GM12891 (cell line): ENCODE measurements at regions not wholly inside any gene's neighbourhood (a gene's known extent, or its start where the extent isn't known, plus 50 kb on each side); places are given as distances from the start of the nearest gene placed in this dataset.

Source experiments
- PAX5 ChIP-seq: IDR thresholded peaks from 2 replicates; pipeline ENCODE4 v1.6.1; 2011; ENCODE audit warnings: low read length, moderate library complexity, mild to moderate bottlenecking; ENCODE audit not compliant: insufficient read depth, severe bottlenecking
- POLR2A ChIP-seq: IDR thresholded peaks from 2 replicates; pipeline ENCODE4 v1.6.1; 2011; ENCODE audit warnings: low read depth, low read length, control low read depth
- POLR2AphosphoS5 ChIP-seq: IDR thresholded peaks from 2 replicates; pipeline ENCODE4 v1.6.1; 2011; ENCODE audit warnings: low read depth, low read length, control low read depth
- SPI1 ChIP-seq: IDR thresholded peaks from 2 replicates; pipeline ENCODE4 v1.6.1; 2011; ENCODE audit warnings: low read depth, low read length, control low read depth
- TAF1 ChIP-seq: IDR thresholded peaks from 2 replicates; pipeline ENCODE4 v1.6.1; 2011; ENCODE audit warnings: low read depth, low read length, control low read depth

DNA sequence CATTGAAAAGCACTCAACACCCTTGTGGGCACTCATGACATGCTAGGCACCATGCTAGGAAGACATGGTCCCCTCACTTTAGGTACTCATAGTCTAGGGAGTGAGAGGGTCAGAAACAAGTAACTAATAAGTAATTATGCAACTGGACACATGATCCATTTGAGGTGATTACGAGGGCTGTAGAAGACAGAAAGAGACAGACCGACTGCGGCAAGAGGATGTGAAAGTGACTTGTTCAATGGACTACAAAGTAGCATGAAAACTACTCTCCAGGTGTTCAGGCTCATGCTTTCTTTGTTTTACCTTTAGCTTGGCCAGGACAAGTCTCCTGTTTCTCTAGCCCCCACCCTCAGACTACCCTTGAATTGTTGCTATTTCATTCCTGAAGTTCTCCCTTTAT, 310.8 kb upstream of the SORL1-AS1 start:
- no peak for TF ChIP-seq TAF1
- TF ChIP-seq POLR2AphosphoS5 = no peak
- no peak for TF ChIP-seq POLR2A
- TF ChIP-seq SPI1 = peak; percentile 94
- TF ChIP-seq PAX5 = no peak
